ENCODE measurements at regions not wholly inside any gene's neighbourhood (a gene's known extent, or its start where the extent isn't known, plus 50 kb on each side); places are given as distances from the start of the nearest gene placed in this dataset.
A peak's percentile ranks its signal among the peaks of the same experiment; 100 is the strongest.

GRCh38 chr1:244970744-244971551 is 106.6 kb upstream of the HNRNPU start (continued):
- TF ChIP-seq ARID4B (CRISPR knock-in tag; IDR thresholded peaks at IDR 0.05; ENCODE audit: borderline replicate concordance) (no peak; the same call in 1 of the 2 replicates), ZNF121 (CRISPR knock-in tag; IDR thresholded peaks at IDR 0.05) (no peak)

- H3K9me3 Mint-ChIP-seq = no peaks in the 10 kb centered on the region
- peak; percentile 76 for ATAC-seq
- peaks cover 35% of the 10 kb centered on the region for H3K4me1 Mint-ChIP-seq
- no peak overlapping the region for H3K27ac Mint-ChIP-seq
- TF ChIP-seq AFF4 (CRISPR knock-in tag; IDR thresholded peaks at IDR 0.05; ENCODE audit: borderline replicate concordance) = 0 out of 2 replicates have a peak, but pooled peaks have one; percentile 11
- peak; percentile 20; the same call in 1 of the 2 replicates for TF ChIP-seq TP53 (CRISPR knock-in tag; IDR thresholded peaks at IDR 0.05)
- 0 out of 2 replicates have a peak, but pooled peaks have one; percentile 15 for TF ChIP-seq MYBL2 (CRISPR knock-in tag; IDR thresholded peaks at IDR 0.05)
- no peak for TF ChIP-seq E2F5 (CRISPR knock-in tag; IDR thresholded peaks at IDR 0.05)
- 0 out of 2 replicates have a peak, but pooled peaks have one; percentile 10 for TF ChIP-seq ARID4B (CRISPR knock-in tag; IDR thresholded peaks at IDR 0.05; ENCODE audit: borderline replicate concordance)
- TF ChIP-seq CREM (CRISPR knock-in tag; IDR thresholded peaks at IDR 0.05) = no peak
- peak; percentile 36; the same call in 1 of the 2 replicates for TF ChIP-seq CBFB (CRISPR knock-in tag; IDR thresholded peaks at IDR 0.05; ENCODE audit: low read depth)
- TF ChIP-seq NFYB (CRISPR knock-in tag; conservative IDR thresholded peaks at IDR 0.05; ENCODE audit: low read depth) = no peak
- TF ChIP-seq CDX4 (CRISPR knock-in tag; IDR thresholded peaks at IDR 0.05; ENCODE audit: borderline replicate concordance) = 0 out of 2 replicates have a peak, but pooled peaks have one; percentile 6
- no peak for TF ChIP-seq ZNF512 (CRISPR knock-in tag; IDR thresholded peaks at IDR 0.05; ENCODE audit: borderline replicate concordance)
- H3K36me3 Mint-ChIP-seq = no peaks in the 10 kb centered on the region
- CTCF ChIA-PET = interaction anchor here (1.3 to 1.9 kb wide), 2 partner anchors 72 kb away, joined by 5 to 11 read pairs; no protein-coding TSS in a partner anchor
- POLR2A ChIA-PET = interaction anchor here (0.8 to 2.8 kb wide), 3 partner anchors 107 to 135 kb away, joined by 3 to 17 read pairs (median 16); partner anchors contain the start of genes COX20 and HNRNPU
- peak overlapping the region; percentile 92 for H3K4me3 Mint-ChIP-seq
- peak; percentile 83 for DNase-seq (ENCODE audit: low spot score)
- H3K27me3 Mint-ChIP-seq (ENCODE audit: low read depth) = no peaks in the 10 kb centered on the region
These were observed 105.9 kb upstream of the HNRNPU start for GRCh38 chr1:244970236-244970743.
